Small intestine (tissue), 7 donors: ENCODE measurements at regions not wholly inside any gene's neighbourhood (a gene's known extent, or its start where the extent isn't known, plus 50 kb on each side); places are given as distances from the start of the nearest gene placed in this dataset.

Experiments
- DNase-seq, 2 donors: peaks; one replicate each; pipeline versions ENCODE4 v3.0.0 to v3.0.0-alpha.2; 2013
- FAIRE-seq: peaks from 2 replicates; lab custom pipeline; 2012; peaks lifted over from hg19 to GRCh38; lab: Jason Lieb, UNC
- H3K27ac ChIP-seq, 3 donors: one replicate each; pipeline ENCODE4 v1.5.1; 2013; ENCODE audit warnings: low read length in 2 of 3, mild to moderate bottlenecking in 2 of 3, control low read depth in 1 of 3, inconsistent platforms in 1 of 3, low read depth in 1 of 3, moderate library complexity in 1 of 3
- H3K27me3 ChIP-seq, 3 donors: one replicate each; pipeline ENCODE4 v1.6.1; 2013; ENCODE audit warnings: low read length in 3 of 3, inconsistent platforms in 1 of 3; ENCODE audit not compliant: control insufficient read depth in 3 of 3, insufficient read depth in 3 of 3
- H3K36me3 ChIP-seq, 3 donors: one replicate each; pipeline ENCODE4 v1.6.1; 2013; ENCODE audit warnings: low read length in 3 of 3, inconsistent platforms in 1 of 3, low read depth in 1 of 3, mild to moderate bottlenecking in 1 of 3, moderate library complexity in 1 of 3; ENCODE audit not compliant: control insufficient read depth in 3 of 3, insufficient read depth in 2 of 3
- H3K4me1 ChIP-seq, 3 donors: one replicate each; pipeline ENCODE4 v1.6.1; 2013; ENCODE audit warnings: low read length in 2 of 3, inconsistent platforms in 1 of 3, low read depth in 1 of 3, mild to moderate bottlenecking in 1 of 3, moderate library complexity in 1 of 3; ENCODE audit not compliant: control insufficient read depth in 3 of 3, insufficient read depth in 2 of 3
- H3K4me3 ChIP-seq, 3 donors: one replicate each; pipeline ENCODE4 v1.5.1; 2013; ENCODE audit warnings: low read length in 3 of 3, control low read depth in 1 of 3, inconsistent platforms in 1 of 3, low read depth in 1 of 3, mild to moderate bottlenecking in 1 of 3, moderate library complexity in 1 of 3
- H3K9me3 ChIP-seq, 2 donors: one replicate each; pipeline ENCODE4 v1.6.1; 2013; ENCODE audit warnings: low read depth in 1 of 2, low read length in 1 of 2; ENCODE audit not compliant: control insufficient read depth in 2 of 2, insufficient read depth in 1 of 2
- WGBS, 3 donors: extraction: QIAGEN DNeasy Blood & Tissue Kit; methylation state at CpG; one replicate each; pipeline ENCODE4 v1.1.7; 2013; 5-methylcytosine and 5-hydroxymethylcytosine counted together
- donor health status: healthy with polysubstance abuse.
- donor health status: control.
- donor health status: control.
- donor health status: Bipolar disorder and iron deficiency.
- donor health status: healthy.

- no peaks in the 10 kb centered on the region for H3K4me1 ChIP-seq
- no peaks in the 10 kb centered on the region for H3K9me3 ChIP-seq
- FAIRE-seq (no peak), DNase-seq (no peak)
- WGBS, 3 donors: 71 to 87% (median 83%) methylated on average over 3 of the region's 3 CpGs
- no peaks in the 10 kb centered on the region for H3K36me3 ChIP-seq
- H3K4me3 ChIP-seq: no peak overlapping the region
- no peak overlapping the region for H3K27ac ChIP-seq
- no peaks in the 10 kb centered on the region for H3K27me3 ChIP-seq
Measured at GRCh38 chr3:18780959-18781358, 355.8 kb upstream of the SATB1 start.

DNA sequence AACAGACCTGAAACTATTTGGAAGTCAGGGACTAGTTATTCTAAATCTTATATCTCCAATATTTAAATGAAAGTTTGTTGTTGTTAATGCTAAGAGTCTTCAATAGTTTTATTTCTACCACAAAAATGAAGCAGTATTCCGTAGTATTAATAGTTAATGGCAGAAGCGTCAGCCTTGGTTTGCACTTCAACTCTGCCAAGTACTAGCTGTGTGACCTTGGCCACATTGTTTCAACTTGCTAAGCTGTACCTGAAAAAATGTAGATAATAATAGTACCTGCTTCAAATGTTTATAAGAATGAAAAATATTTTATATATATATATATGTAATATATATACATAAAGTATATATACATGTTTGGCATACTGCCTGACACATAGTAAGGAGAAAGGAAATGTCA is 354.6 kb upstream of the SATB1 start:
- no peak overlapping the region for H3K27ac ChIP-seq
- H3K4me3 ChIP-seq: no peak overlapping the region
- no peaks in the 10 kb centered on the region for H3K9me3 ChIP-seq
- FAIRE-seq (no peak), DNase-seq (no peak)
- H3K4me1 ChIP-seq: no peaks in the 10 kb centered on the region
- 75 to 92% (median 83%) methylated on average over 2 of the region's 2 CpGs for WGBS, 3 donors
- H3K27me3 ChIP-seq: no peaks in the 10 kb centered on the region
- no peaks in the 10 kb centered on the region for H3K36me3 ChIP-seq

- FAIRE-seq (no peak), DNase-seq (no peak)
- 41 to 60% (median 43%) methylated on average over 2 of the region's 2 CpGs for WGBS, 3 donors
- no peaks in the 10 kb centered on the region for H3K4me1 ChIP-seq
- H3K27me3 ChIP-seq: no peaks in the 10 kb centered on the region
- no peaks in the 10 kb centered on the region for H3K36me3 ChIP-seq
- H3K4me3 ChIP-seq: no peak overlapping the region
- no peaks in the 10 kb centered on the region for H3K9me3 ChIP-seq
- no peak overlapping the region for H3K27ac ChIP-seq
Measured at GRCh38 chr3:18778598-18778997, 353.5 kb upstream of the SATB1 start.

DNA sequence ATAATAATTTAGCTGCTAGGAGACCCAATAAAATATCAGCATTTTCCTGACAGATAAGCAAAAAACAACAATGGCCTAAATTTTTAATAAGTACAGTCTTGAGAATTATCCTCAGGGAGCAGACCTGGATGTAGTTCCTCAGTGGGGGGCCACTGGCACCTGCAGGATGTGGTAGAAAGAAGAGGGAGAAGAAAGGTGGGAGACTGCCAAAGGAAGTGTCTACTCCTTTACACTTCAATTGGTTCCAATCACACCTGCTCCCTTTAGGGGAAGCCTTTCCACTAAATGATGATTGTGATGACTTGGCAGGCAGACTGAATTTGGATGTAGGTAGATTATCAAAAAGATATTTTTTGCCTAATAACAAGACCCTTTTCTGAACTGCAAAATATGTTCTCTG is 353.0 kb upstream of the SATB1 start:
- Histone ChIP-seq H3K4me1 (no peaks in the 10 kb centered on the region), H3K27me3 (no peaks in the 10 kb centered on the region), H3K27ac (no peak overlapping the region), H3K9me3 (no peaks in the 10 kb centered on the region), H3K4me3 (no peak overlapping the region), H3K36me3 (no peaks in the 10 kb centered on the region)
- DNase-seq (no peak), FAIRE-seq (no peak)

DNA sequence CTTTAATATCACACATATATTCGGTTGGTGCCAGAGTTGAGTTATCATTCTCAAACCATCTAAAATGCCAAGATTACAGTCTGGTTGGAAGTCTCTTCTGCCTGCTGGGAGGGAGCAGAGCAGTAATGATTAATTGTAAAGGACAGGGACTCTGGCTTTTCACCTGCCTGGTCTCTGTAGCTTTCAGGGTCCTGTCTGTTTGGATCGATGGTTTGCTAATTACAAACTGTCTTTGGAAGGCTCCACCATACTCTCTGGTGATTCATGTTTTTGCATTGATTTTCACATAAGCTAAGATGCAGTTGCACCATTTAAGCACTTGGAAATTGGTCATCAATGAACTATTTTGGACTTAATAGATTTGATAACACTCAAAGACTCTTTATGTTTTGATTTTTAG is 350.4 kb upstream of the SATB1 start:
- no peaks in the 10 kb centered on the region for H3K27me3 ChIP-seq
- no peaks in the 10 kb centered on the region for H3K4me1 ChIP-seq
- H3K36me3 ChIP-seq: no peaks in the 10 kb centered on the region
- WGBS, 3 donors: 87 to 91% (median 87%) methylated on average over 2 of the region's 2 CpGs
- H3K27ac ChIP-seq: no peak overlapping the region
- no peak overlapping the region for H3K4me3 ChIP-seq
- no peaks in the 10 kb centered on the region for H3K9me3 ChIP-seq
- no peak for DNase-seq
- no peak for FAIRE-seq

DNA sequence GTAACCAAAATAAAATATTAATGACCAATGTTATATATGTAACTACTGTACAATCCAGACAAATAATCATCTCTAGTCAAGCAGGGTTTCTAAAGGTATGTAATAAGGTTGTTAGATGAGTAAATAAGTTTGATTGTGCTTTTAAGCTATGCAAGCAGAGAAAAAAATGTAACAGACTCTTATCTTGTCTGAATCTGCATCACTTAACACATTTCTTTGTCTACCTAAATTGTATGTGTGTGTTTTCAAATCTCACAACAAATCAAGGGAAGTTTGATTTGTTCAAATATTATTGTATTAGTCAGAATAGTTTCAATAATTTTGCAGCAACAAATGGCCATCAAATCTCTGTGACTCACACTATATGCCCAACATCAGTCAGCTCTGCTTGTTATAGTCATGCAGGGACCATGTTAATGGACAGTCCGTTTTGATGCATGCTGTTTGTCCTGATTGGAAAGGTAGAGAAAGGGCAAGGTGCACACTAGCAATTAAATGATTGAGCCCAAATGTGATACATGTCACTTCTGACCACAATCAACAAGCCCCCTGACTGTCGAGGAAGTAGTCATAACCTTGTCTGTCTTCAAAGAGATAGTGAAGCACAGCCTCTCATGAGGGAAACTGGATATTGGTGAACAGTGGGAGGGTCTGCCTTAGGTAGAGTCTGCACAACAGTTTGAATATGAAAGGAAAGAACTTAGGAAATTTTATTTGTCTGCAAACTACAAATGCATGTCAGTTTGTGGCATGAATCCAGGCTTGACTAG is 349.4 kb upstream of the SATB1 start:
- 10 to 49% (median 33%) methylated on average over 2 of the region's 2 CpGs for WGBS, 3 donors
- Histone ChIP-seq H3K36me3 (no peaks in the 10 kb centered on the region), H3K27me3 (no peaks in the 10 kb centered on the region), H3K27ac (no peak overlapping the region), H3K9me3 (no peaks in the 10 kb centered on the region), H3K4me3 (no peak overlapping the region), H3K4me1 (no peaks in the 10 kb centered on the region)
- no peak for FAIRE-seq
- no peak for DNase-seq

- Histone ChIP-seq H3K27me3 (no peaks in the 10 kb centered on the region), H3K9me3 (no peaks in the 10 kb centered on the region), H3K4me1 (no peaks in the 10 kb centered on the region), H3K36me3 (no peaks in the 10 kb centered on the region), H3K4me3 (no peak overlapping the region), H3K27ac (no peak overlapping the region)
- no peak for FAIRE-seq
- no peak for DNase-seq
Measured at GRCh38 chr3:18772699-18773305, 347.7 kb upstream of the SATB1 start.

DNA sequence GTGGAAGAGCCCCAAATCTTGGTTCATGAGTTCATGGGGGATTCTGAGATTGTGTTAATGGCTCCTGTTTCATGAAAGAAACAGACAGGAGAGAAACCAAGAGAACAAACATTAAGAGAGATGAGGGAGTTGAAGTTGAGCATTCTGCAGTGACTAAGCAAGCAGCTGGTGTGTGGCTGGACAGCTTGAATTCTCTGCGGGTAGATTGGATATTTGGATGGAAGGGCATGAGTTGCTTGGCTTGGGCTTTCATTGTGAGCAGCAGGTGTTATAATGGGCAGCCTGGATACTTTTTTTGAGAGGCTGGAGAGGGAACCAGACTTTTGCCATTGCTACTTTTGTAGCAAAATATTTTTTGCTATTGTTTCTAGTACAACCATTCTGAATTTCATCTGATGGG is 346.8 kb upstream of the SATB1 start:
- H3K27me3 ChIP-seq: no peaks in the 10 kb centered on the region
- H3K4me3 ChIP-seq: no peak overlapping the region
- no peak for FAIRE-seq
- no peak overlapping the region for H3K27ac ChIP-seq
- no peaks in the 10 kb centered on the region for H3K36me3 ChIP-seq
- WGBS, 3 donors: 78 to 88% (median 82%) methylated on average over 1 of the region's 1 CpG
- no peaks in the 10 kb centered on the region for H3K4me1 ChIP-seq
- no peak for DNase-seq
- H3K9me3 ChIP-seq: no peaks in the 10 kb centered on the region

DNA sequence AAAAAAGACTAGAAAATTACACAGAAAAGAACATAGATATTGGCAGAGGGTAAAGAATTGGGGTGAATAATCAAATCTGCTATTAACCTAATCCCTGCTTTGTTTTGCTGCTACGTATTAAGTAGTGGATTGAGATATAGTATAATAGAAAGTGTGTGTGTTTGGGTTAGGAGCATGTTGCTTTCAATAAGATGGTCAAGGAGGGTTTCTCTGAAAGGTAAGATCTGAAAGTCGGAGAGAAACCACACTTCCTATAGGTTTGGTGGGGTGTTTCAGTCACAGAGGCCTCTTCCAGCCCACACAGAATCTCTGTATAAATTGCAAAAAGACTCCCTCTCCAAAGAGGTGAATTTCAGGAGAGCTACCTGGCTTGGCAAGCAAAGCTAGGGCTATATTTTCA is 345.7 kb upstream of the SATB1 start:
- H3K4me1 ChIP-seq: no peaks in the 10 kb centered on the region
- no peaks in the 10 kb centered on the region for H3K9me3 ChIP-seq
- H3K36me3 ChIP-seq: no peaks in the 10 kb centered on the region
- no peaks in the 10 kb centered on the region for H3K27me3 ChIP-seq
- no peak for FAIRE-seq
- H3K4me3 ChIP-seq: no peak overlapping the region
- no peak for DNase-seq
- no peak overlapping the region for H3K27ac ChIP-seq
- 46 to 87% (median 60%) methylated on average over 2 of the region's 2 CpGs for WGBS, 3 donors
